Natural killer cell (primary cell): ENCODE measurements at regions not wholly inside any gene's neighbourhood (a gene's known extent, or its start where the extent isn't known, plus 50 kb on each side); places are given as distances from the start of the nearest gene placed in this dataset.

Experiments used
- ATAC-seq, 3 donors: fragments of 150-1000 bp in 2 of 3; fragments of 200-7000 bp in 1 of 3; cut with Tn5 transposase; 1 replicate in 1 of 3; 2 replicates in 2 of 3; pipeline ENCODE4 v1.10.0; 2021; ENCODE audit warnings: mild to moderate bottlenecking in 2 of 3, moderate library complexity in 2 of 3
- DNase-seq, 2 donors: peaks; one replicate each; pipeline versions ENCODE4 v3.0.0 to v3.0.0-alpha.2; 2013 to 2021; ENCODE audit warnings: mixed read lengths in 1 of 2
- H3K27ac ChIP-seq: one replicate; pipeline ENCODE4 v1.5.1; 2013; ENCODE audit warnings: mild to moderate bottlenecking, low read length
- H3K27me3 ChIP-seq: one replicate; pipeline ENCODE4 v1.6.1; 2013; ENCODE audit warnings: low read length; ENCODE audit not compliant: control insufficient read depth, insufficient read depth
- H3K36me3 ChIP-seq: one replicate; pipeline ENCODE4 v1.6.1; 2013; ENCODE audit warnings: low read length; ENCODE audit not compliant: control insufficient read depth, insufficient read depth
- H3K4me1 ChIP-seq: one replicate; pipeline ENCODE4 v1.6.1; 2013; ENCODE audit warnings: low read length; ENCODE audit not compliant: control insufficient read depth, insufficient read depth
- H3K4me3 ChIP-seq: one replicate; pipeline ENCODE4 v1.5.1; 2013; ENCODE audit warnings: low read length
- H3K9me3 ChIP-seq: one replicate; pipeline ENCODE4 v1.6.1; 2013; ENCODE audit warnings: low read length; ENCODE audit not compliant: control insufficient read depth, insufficient read depth
- H3K27ac Mint-ChIP-seq, 2 donors: one replicate each; pipeline ENCODE4 v1.8.0; 2022; ENCODE audit warnings: mild to moderate bottlenecking in 2 of 2, mixed read lengths in 2 of 2, moderate library complexity in 1 of 2
- H3K27me3 Mint-ChIP-seq, 2 donors: one replicate each; pipeline ENCODE4 v1.8.0; 2022; ENCODE audit warnings: low read depth in 2 of 2, mixed read lengths in 2 of 2
- H3K36me3 Mint-ChIP-seq: one replicate; pipeline ENCODE4 v1.8.0; 2022; ENCODE audit warnings: mixed read lengths
- H3K4me1 Mint-ChIP-seq, 2 donors: one replicate each; pipeline ENCODE4 v1.8.0; 2022; ENCODE audit warnings: mixed read lengths in 2 of 2
- H3K4me3 Mint-ChIP-seq: one replicate; pipeline ENCODE4 v1.8.0; 2022; ENCODE audit warnings: mild to moderate bottlenecking, moderate library complexity, mixed read lengths
- H3K9me3 Mint-ChIP-seq, 2 donors: one replicate each; pipeline ENCODE4 v1.8.0; 2022; ENCODE audit warnings: mixed read lengths in 2 of 2
- WGBS: methylation state at CpG from one replicate; pipeline ENCODE4 v1.1.7; 2013; ENCODE audit warnings: missing lambda C conversion rate; ENCODE audit not compliant: insufficient coverage; 5-methylcytosine and 5-hydroxymethylcytosine counted together
- intact Hi-C: fragments of 100-400 bp; cut with micrococcal nuclease; formaldehyde crosslinking; loops from one replicate; pipeline ENCODE4 v1.14.2; 2022
- TF ChIP-seq, protein P1 (sequence below): fragments of 200-600 bp; IDR thresholded peaks from one replicate; pipeline ENCODE4 v1.8.0; 2022; ENCODE audit warnings: antibody characterized with exemption

DNA sequence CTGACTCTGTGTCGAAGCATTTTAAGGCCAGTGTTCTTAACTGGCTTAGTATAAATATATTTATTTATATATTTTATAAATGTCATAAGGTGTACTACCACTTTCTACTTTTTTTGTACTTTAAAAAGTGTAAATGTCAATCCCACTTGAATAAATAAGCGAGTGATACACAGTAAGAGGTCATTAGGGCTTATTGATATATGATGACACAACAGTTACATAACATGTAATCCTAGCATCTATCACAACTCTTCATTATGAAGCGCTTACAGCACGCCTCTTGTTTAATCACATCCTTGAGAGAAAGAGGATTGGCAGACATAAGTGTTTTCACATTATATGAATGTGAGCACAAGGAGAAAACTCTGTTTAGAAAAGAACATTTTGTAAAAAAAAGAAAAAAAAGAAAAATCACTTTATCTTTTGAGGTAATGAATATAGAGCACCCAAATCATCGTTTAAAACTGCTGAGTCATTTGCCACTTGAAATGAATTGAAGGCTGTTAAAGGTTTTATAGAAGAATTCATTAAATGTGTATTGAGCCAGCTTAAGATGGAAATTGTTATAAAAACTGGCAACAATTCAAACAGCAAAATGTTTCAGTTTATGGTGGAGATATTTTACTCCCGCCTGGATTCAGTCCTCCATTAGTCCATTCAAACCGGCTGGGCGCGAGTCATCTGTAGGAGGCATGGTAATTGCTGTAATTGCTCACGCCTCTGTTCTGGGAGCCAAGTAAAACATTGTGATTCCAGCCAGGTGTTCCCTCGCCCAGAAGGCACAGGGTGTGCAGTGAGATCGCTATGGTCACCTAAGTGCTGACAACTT lies 627.3 kb upstream of the KIRREL3 start:
- no peak overlapping the region for H3K27ac Mint-ChIP-seq
- H3K27me3 Mint-ChIP-seq, result peaks cover 0 to 3% of the 10 kb centered on the region in 2 donors

DNA sequence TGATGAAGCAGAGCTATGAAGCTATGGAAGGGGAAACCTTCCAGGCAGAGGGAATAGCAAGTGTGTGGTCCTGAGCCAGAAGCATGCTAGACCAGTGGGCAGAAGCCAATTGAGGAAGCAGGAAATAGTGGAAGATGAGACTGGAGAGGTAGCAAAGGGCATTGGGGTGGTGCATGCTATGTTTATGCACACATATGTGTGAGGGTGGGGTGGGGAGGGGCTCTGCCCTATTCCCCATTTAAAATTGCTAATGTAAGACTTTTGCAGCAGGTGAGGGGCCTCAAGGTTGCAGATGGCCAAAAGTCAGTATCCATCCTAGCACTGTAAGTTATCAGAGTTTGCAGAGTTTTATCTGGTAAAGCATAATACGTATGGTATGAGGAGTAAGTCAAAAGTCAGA lies 626.6 kb upstream of the KIRREL3 start:
- Mint-ChIP-seq H3K4me3 (no peak overlapping the region), H3K9me3 (peaks cover 0 to 4% of the 10 kb centered on the region in 2 donors), H3K27me3 (peaks cover 0 to 3% of the 10 kb centered on the region in 2 donors), H3K4me1 (no peaks in the 10 kb centered on the region), H3K36me3 (no peaks in the 10 kb centered on the region), H3K27ac (no peak overlapping the region)
- WGBS, result 100% methylated on average over 1 of the region's 1 CpG
- ATAC-seq (no peak), DNase-seq (no peak)
- Histone ChIP-seq H3K27ac (no peak overlapping the region), H3K36me3 (no peaks in the 10 kb centered on the region), H3K9me3 (no peaks in the 10 kb centered on the region), H3K4me1 (no peaks in the 10 kb centered on the region), H3K27me3 (no peaks in the 10 kb centered on the region), H3K4me3 (no peak overlapping the region)
- TF ChIP-seq, protein P1, sequence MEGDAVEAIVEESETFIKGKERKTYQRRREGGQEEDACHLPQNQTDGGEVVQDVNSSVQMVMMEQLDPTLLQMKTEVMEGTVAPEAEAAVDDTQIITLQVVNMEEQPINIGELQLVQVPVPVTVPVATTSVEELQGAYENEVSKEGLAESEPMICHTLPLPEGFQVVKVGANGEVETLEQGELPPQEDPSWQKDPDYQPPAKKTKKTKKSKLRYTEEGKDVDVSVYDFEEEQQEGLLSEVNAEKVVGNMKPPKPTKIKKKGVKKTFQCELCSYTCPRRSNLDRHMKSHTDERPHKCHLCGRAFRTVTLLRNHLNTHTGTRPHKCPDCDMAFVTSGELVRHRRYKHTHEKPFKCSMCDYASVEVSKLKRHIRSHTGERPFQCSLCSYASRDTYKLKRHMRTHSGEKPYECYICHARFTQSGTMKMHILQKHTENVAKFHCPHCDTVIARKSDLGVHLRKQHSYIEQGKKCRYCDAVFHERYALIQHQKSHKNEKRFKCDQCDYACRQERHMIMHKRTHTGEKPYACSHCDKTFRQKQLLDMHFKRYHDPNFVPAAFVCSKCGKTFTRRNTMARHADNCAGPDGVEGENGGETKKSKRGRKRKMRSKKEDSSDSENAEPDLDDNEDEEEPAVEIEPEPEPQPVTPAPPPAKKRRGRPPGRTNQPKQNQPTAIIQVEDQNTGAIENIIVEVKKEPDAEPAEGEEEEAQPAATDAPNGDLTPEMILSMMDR, result no peak
- intact Hi-C loops, result no loop called here

More for the DNA sequence above, 627.3 kb upstream of the KIRREL3 start:
- H3K9me3 ChIP-seq, result no peaks in the 10 kb centered on the region
- DNase-seq (no peak), ATAC-seq (no peak)
- H3K4me1 ChIP-seq, result no peaks in the 10 kb centered on the region
- no peak overlapping the region for H3K4me3 ChIP-seq
- no peaks in the 10 kb centered on the region for H3K27me3 ChIP-seq
- WGBS, result 83% methylated on average over 8 of the region's 12 CpGs
- Mint-ChIP-seq H3K4me3 (no peak overlapping the region), H3K4me1 (no peaks in the 10 kb centered on the region), H3K9me3 (peaks cover 0 to 4% of the 10 kb centered on the region in 2 donors), H3K36me3 (no peaks in the 10 kb centered on the region)
- TF ChIP-seq, protein P1, result no peak
- no peak overlapping the region for H3K27ac ChIP-seq
- intact Hi-C loops, result no loop called here
- H3K36me3 ChIP-seq, result no peaks in the 10 kb centered on the region

DNA sequence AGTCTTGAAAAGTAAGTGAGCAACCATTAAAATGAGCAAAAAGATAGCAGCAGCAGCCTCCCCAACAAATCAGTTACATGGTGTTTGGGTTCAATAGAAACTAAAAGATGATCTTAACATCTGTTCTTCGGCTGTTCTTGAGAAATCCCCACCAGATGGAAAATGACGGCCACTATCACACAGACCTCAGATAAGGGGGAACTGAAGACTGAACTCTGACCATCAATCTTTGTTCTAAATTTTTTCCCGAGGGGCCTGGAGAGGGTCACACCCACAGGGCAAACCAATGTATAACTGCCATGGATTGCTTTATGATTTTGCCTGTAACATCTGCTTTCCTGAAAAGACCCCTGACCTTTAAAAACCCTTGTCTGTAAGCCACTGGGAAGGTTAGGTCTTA lies 624.8 kb upstream of the KIRREL3 start:
- Mint-ChIP-seq H3K4me3 (no peak overlapping the region), H3K27ac (no peak overlapping the region), H3K9me3 (peaks cover 0 to 4% of the 10 kb centered on the region in 2 donors), H3K4me1 (no peaks in the 10 kb centered on the region), H3K36me3 (no peaks in the 10 kb centered on the region), H3K27me3 (peaks cover 0 to 3% of the 10 kb centered on the region in 2 donors)
- DNase-seq, result no peak
- no peak for ATAC-seq
- Histone ChIP-seq H3K4me3 (no peak overlapping the region), H3K9me3 (no peaks in the 10 kb centered on the region), H3K4me1 (no peaks in the 10 kb centered on the region), H3K27me3 (no peaks in the 10 kb centered on the region), H3K27ac (no peak overlapping the region), H3K36me3 (no peaks in the 10 kb centered on the region)
- intact Hi-C loops, result no loop called here
- TF ChIP-seq, protein P1, result no peak
- 69% methylated on average over 3 of the region's 3 CpGs for WGBS
